OCI-LY3 (cell line): ENCODE measurements at regions not wholly inside any gene's neighbourhood (a gene's known extent, or its start where the extent isn't known, plus 50 kb on each side); places are given as distances from the start of the nearest gene placed in this dataset.

Source experiments
- CTCF ChIP-seq: fragments of 200-600, 300-600 bp; sonication (generic); IDR thresholded peaks from 2 replicates; pipeline ENCODE4 v1.5.1; 2014; ENCODE audit warnings: antibody characterized with exemption, low read length, low read depth
- EZH2phosphoT487 ChIP-seq: fragments of 200-600 bp; shearing (Covaris generic); IDR thresholded peaks from 2 replicates; pipeline ENCODE4 v1.6.1; 2018; ENCODE audit warnings: antibody characterized with exemption, mixed run types, low read depth

- TF ChIP-seq CTCF: no peak
- no peak for TF ChIP-seq EZH2phosphoT487
These were observed 150.9 kb upstream of the SLC38A2 start for GRCh38 chr12:46523446-46523845.
